H1 (cell line): ENCODE measurements at regions not wholly inside any gene's neighbourhood (a gene's known extent, or its start where the extent isn't known, plus 50 kb on each side); places are given as distances from the start of the nearest gene placed in this dataset.

ENCODE experiments used
- CHD7 ChIP-seq: fragments of 300-600 bp; sonication (generic); IDR thresholded peaks from 2 replicates; pipeline ENCODE4 v1.7.1; 2012; ENCODE audit warnings: low read length, moderate library complexity, mild to moderate bottlenecking, inconsistent platforms; ENCODE audit not compliant: insufficient replicate concordance
- EP300 ChIP-seq, 2 experiments: IDR thresholded peaks; 1 replicate in 1 of 2; 2 replicates in 1 of 2; pipeline ENCODE4 v1.6.1; 2011 to 2012; ENCODE audit warnings: low read depth in 2 of 2, low read length in 2 of 2, mild to moderate bottlenecking in 2 of 2, borderline replicate concordance in 1 of 2, inconsistent platforms in 1 of 2, moderate library complexity in 1 of 2
- EZH2 ChIP-seq: fragments of 200-600 bp; sonication (generic); IDR thresholded peaks from 2 replicates; pipeline ENCODE4 v1.7.1; 2012; ENCODE audit warnings: low read depth, mild to moderate bottlenecking, moderate library complexity, low read length, inconsistent platforms; ENCODE audit not compliant: severe bottlenecking
- GTF2F1 ChIP-seq: IDR thresholded peaks from 2 replicates; pipeline ENCODE4 v1.6.1; 2012; ENCODE audit warnings: low read depth, low read length, improper control_type of control experiment, borderline replicate concordance
- JUND ChIP-seq: IDR thresholded peaks from 2 replicates; pipeline ENCODE4 v1.6.1; 2011; ENCODE audit warnings: mild to moderate bottlenecking, improper control_type of control experiment, low read length
- KDM1A ChIP-seq: fragments of 200-600, 300-600 bp; sonication (generic); IDR thresholded peaks from 2 replicates; pipeline ENCODE4 v1.7.1; 2016; ENCODE audit warnings: mild to moderate bottlenecking, low read length, borderline replicate concordance
- KDM4A ChIP-seq: IDR thresholded peaks from one replicate; pipeline ENCODE4 v1.7.1; 2012; ENCODE audit warnings: low read depth, mild to moderate bottlenecking, moderate library complexity, low read length, inconsistent platforms; ENCODE audit not compliant: severe bottlenecking
- POLR2AphosphoS5 ChIP-seq: IDR thresholded peaks from 2 replicates; pipeline ENCODE4 v1.6.1; 2011; ENCODE audit warnings: low read depth, low read length
- RXRA ChIP-seq: IDR thresholded peaks from 2 replicates; pipeline ENCODE4 v1.6.1; 2011; ENCODE audit warnings: low read depth, mild to moderate bottlenecking, low read length, moderate library complexity; ENCODE audit not compliant: insufficient read depth
- SIN3A ChIP-seq, 2 experiments: IDR thresholded peaks in 1 of 2; conservative IDR thresholded peaks in 1 of 2; 2 replicates each; pipeline ENCODE4 v1.6.1; 2011 to 2012; ENCODE audit warnings: low read length in 2 of 2, improper control_type of control experiment in 1 of 2, low read depth in 1 of 2, mild to moderate bottlenecking in 1 of 2
- TAF1 ChIP-seq: IDR thresholded peaks from 2 replicates; pipeline ENCODE4 v1.6.1; 2011; ENCODE audit warnings: mild to moderate bottlenecking, low read depth, low read length

GRCh38 chr5:107272954-107273353, 397.8 kb downstream of the EFNA5 start (continued):
- TF ChIP-seq CHD7 (no peak), EZH2 (no peak), POLR2AphosphoS5 (no peak), GTF2F1 (no peak), JUND (no peak), SIN3A (conservative IDR thresholded peaks at IDR 0.05 in 1 of 2, IDR thresholded peaks at IDR 0.05 in 1 of 2; ENCODE audit: low read depth in 1 of 2, low read length in 2 of 2) (no peak), EP300 (IDR thresholded peaks at IDR 0.05; ENCODE audit: borderline replicate concordance in 1 of 2, low read depth in 2 of 2, low read length in 2 of 2) (no peak), RXRA (no peak), TAF1 (no peak), KDM4A (no peak), KDM1A (no peak)
